ENCODE measurements at regions not wholly inside any gene's neighbourhood (a gene's known extent, or its start where the extent isn't known, plus 50 kb on each side); places are given as distances from the start of the nearest gene placed in this dataset.
"Not testable (repeated sequence)": the region's sequence is repeated elsewhere in the genome, so short reads cannot be mapped to it uniquely, and the experiment has no call there.

- DNase-seq: no peak
These were observed 50.8 kb upstream of the CTNNA1 start for GRCh38 chr5:138702166-138703077.

GRCh38 chr5:138701678-138702077, 51.5 kb upstream of the CTNNA1 start:
- no peak for DNase-seq

- no peak for DNase-seq
These were observed 52.5 kb upstream of the CTNNA1 start for GRCh38 chr5:138700581-138701362.

- DNase-seq: no peak
These were observed 53.7 kb upstream of the CTNNA1 start for GRCh38 chr5:138699482-138699881.

- DNase-seq: no peak
These were observed 54.5 kb upstream of the CTNNA1 start for GRCh38 chr5:138698713-138699112.

GRCh38 chr5:138697720-138698360, 55.4 kb upstream of the CTNNA1 start:
- DNase-seq: no peak

GRCh38 chr5:138696501-138696900, 56.7 kb upstream of the CTNNA1 start:
- DNase-seq: no peak

GRCh38 chr5:138695781-138696180, 57.4 kb upstream of the CTNNA1 start:
- no peak for DNase-seq

- no peak for DNase-seq
These were observed 59.1 kb upstream of the CTNNA1 start for GRCh38 chr5:138694146-138694545.

- DNase-seq: no peak
These were observed 60.9 kb upstream of the CTNNA1 start for GRCh38 chr5:138692370-138692769.

- DNase-seq: no peak
These were observed 66.6 kb upstream of the CTNNA1 start for GRCh38 chr5:138686668-138687067.

GRCh38 chr5:138685193-138685745, 68.0 kb upstream of the CTNNA1 start:
- DNase-seq: no peak

GRCh38 chr5:138682462-138682861, 70.8 kb upstream of the CTNNA1 start:
- not testable (repeated sequence) for DNase-seq

- not testable (repeated sequence) for DNase-seq
These were observed 74.4 kb upstream of the CTNNA1 start for GRCh38 chr5:138678826-138679225.

- no peak for DNase-seq
These were observed 75.4 kb upstream of the CTNNA1 start for GRCh38 chr5:138677782-138678181.

- DNase-seq: no peak
These were observed 76.5 kb upstream of the CTNNA1 start for GRCh38 chr5:138676556-138677193.

GRCh38 chr5:138676002-138676401, 77.2 kb upstream of the CTNNA1 start:
- DNase-seq: no peak

- DNase-seq: no peak
These were observed 84.5 kb upstream of the CTNNA1 start for GRCh38 chr5:138668451-138669380.

GRCh38 chr5:138667782-138668331, 85.4 kb upstream of the CTNNA1 start:
- DNase-seq: not testable (repeated sequence)

- no peak for DNase-seq
These were observed 86.9 kb upstream of the CTNNA1 start for GRCh38 chr5:138666226-138666742.

- DNase-seq: no peak
These were observed 88.0 kb upstream of the CTNNA1 start for GRCh38 chr5:138665261-138665660.

Measured in left hindlimb (tissue), 1 donor.